T-helper 2 cell treated with Interferon-gamma antibody and Interleukin-4, amounts not matched to agents 5 μg/mL and 100 μg/mL, for 36 hours (primary cell): ENCODE measurements at regions not wholly inside any gene's neighbourhood (a gene's known extent, or its start where the extent isn't known, plus 50 kb on each side); places are given as distances from the start of the nearest gene placed in this dataset.
"Not testable (repeated sequence)": the region's sequence is repeated elsewhere in the genome, so short reads cannot be mapped to it uniquely, and the experiment has no call there.

ENCODE experiments used
- DNase-seq: peaks from one replicate; pipeline ENCODE4 v3.0.0; 2021; ENCODE audit warnings: low spot score
- H3K27ac Mint-ChIP-seq: one replicate; pipeline ENCODE4 v1.8.0; 2021; ENCODE audit warnings: mild to moderate bottlenecking, mixed read lengths
- H3K27me3 Mint-ChIP-seq: one replicate; pipeline ENCODE4 v1.8.0; 2021; ENCODE audit warnings: low read depth, mixed read lengths
- H3K36me3 Mint-ChIP-seq: one replicate; pipeline ENCODE4 v1.8.0; 2021; ENCODE audit warnings: low read depth, mixed read lengths
- H3K4me1 Mint-ChIP-seq: one replicate; pipeline ENCODE4 v1.8.0; 2021; ENCODE audit warnings: low read depth, mixed read lengths
- H3K4me3 Mint-ChIP-seq: one replicate; pipeline ENCODE4 v1.8.0; 2022; ENCODE audit warnings: mild to moderate bottlenecking, moderate library complexity, mixed read lengths
- H3K9me3 Mint-ChIP-seq: one replicate; pipeline ENCODE4 v1.8.0; 2021; ENCODE audit warnings: mixed read lengths

GRCh38 chr14:58987591-58987990, 200.9 kb upstream of the DAAM1 start:
- Mint-ChIP-seq H3K27ac (no peak overlapping the region), H3K9me3 (peaks cover 9% of the 10 kb centered on the region), H3K4me1 (no peaks in the 10 kb centered on the region), H3K4me3 (no peak overlapping the region), H3K36me3 (no peaks in the 10 kb centered on the region), H3K27me3 (no peaks in the 10 kb centered on the region)
- DNase-seq = no peak

- no peak for DNase-seq
- Mint-ChIP-seq H3K36me3 (no peaks in the 10 kb centered on the region), H3K27me3 (no peaks in the 10 kb centered on the region), H3K4me3 (no peak overlapping the region), H3K27ac (no peak overlapping the region), H3K9me3 (peaks cover 9% of the 10 kb centered on the region), H3K4me1 (peaks cover 4% of the 10 kb centered on the region)
Measured at GRCh38 chr14:58992935-58993334, 195.5 kb upstream of the DAAM1 start.

- Mint-ChIP-seq H3K4me1 (peaks cover 4% of the 10 kb centered on the region), H3K4me3 (no peak overlapping the region), H3K9me3 (peaks cover 5% of the 10 kb centered on the region), H3K27ac (no peak overlapping the region), H3K36me3 (no peaks in the 10 kb centered on the region), H3K27me3 (no peaks in the 10 kb centered on the region)
- no peak for DNase-seq
Measured at GRCh38 chr14:58994130-58994529, 194.3 kb upstream of the DAAM1 start.

GRCh38 chr14:59004012-59004411, 184.5 kb upstream of the DAAM1 start:
- H3K9me3 Mint-ChIP-seq = no peaks in the 10 kb centered on the region
- H3K27ac Mint-ChIP-seq = no peak overlapping the region
- no peak for DNase-seq
- H3K4me1 Mint-ChIP-seq = no peaks in the 10 kb centered on the region
- no peak overlapping the region for H3K4me3 Mint-ChIP-seq
- peaks cover 4% of the 10 kb centered on the region for H3K27me3 Mint-ChIP-seq
- no peaks in the 10 kb centered on the region for H3K36me3 Mint-ChIP-seq

- not testable (repeated sequence) for H3K4me1 Mint-ChIP-seq, DNase-seq, H3K36me3 Mint-ChIP-seq, H3K4me3 Mint-ChIP-seq, H3K27ac Mint-ChIP-seq, H3K27me3 Mint-ChIP-seq, H3K9me3 Mint-ChIP-seq
Measured at GRCh38 chr14:59006179-59006578, 182.3 kb upstream of the DAAM1 start.

GRCh38 chr14:59009967-59010366, 178.5 kb upstream of the DAAM1 start:
- H3K27me3 Mint-ChIP-seq = peaks cover 6% of the 10 kb centered on the region
- no peaks in the 10 kb centered on the region for H3K36me3 Mint-ChIP-seq
- peaks cover 7% of the 10 kb centered on the region for H3K9me3 Mint-ChIP-seq
- no peak overlapping the region for H3K27ac Mint-ChIP-seq
- H3K4me3 Mint-ChIP-seq = no peak overlapping the region
- no peaks in the 10 kb centered on the region for H3K4me1 Mint-ChIP-seq
- DNase-seq = no peak

GRCh38 chr14:59013672-59014298, 174.7 kb upstream of the DAAM1 start:
- Mint-ChIP-seq H3K27ac (no peak overlapping the region), H3K4me1 (no peaks in the 10 kb centered on the region), H3K4me3 (no peak overlapping the region), H3K27me3 (peaks cover 2% of the 10 kb centered on the region), H3K9me3 (peaks cover 7% of the 10 kb centered on the region), H3K36me3 (no peaks in the 10 kb centered on the region)
- DNase-seq = no peak

GRCh38 chr14:59015482-59015881, 173.0 kb upstream of the DAAM1 start:
- Mint-ChIP-seq H3K27me3 (no peaks in the 10 kb centered on the region), H3K36me3 (no peaks in the 10 kb centered on the region), H3K4me3 (no peak overlapping the region), H3K27ac (no peak overlapping the region), H3K4me1 (no peaks in the 10 kb centered on the region), H3K9me3 (peaks cover 7% of the 10 kb centered on the region)
- DNase-seq = no peak

- H3K27me3 Mint-ChIP-seq = no peaks in the 10 kb centered on the region
Measured at GRCh38 chr14:59017285-59017965, 171.0 kb upstream of the DAAM1 start.

GRCh38 chr14:59018460-59018859, 170.0 kb upstream of the DAAM1 start:
- no peaks in the 10 kb centered on the region for H3K36me3 Mint-ChIP-seq
- no peak overlapping the region for H3K4me3 Mint-ChIP-seq
- no peaks in the 10 kb centered on the region for H3K27me3 Mint-ChIP-seq
- H3K27ac Mint-ChIP-seq = no peak overlapping the region
- H3K4me1 Mint-ChIP-seq = no peaks in the 10 kb centered on the region
- DNase-seq = no peak
- H3K9me3 Mint-ChIP-seq = no peaks in the 10 kb centered on the region

More at GRCh38 chr14:59017285-59017965, 171.0 kb upstream of the DAAM1 start:
- Mint-ChIP-seq H3K36me3 (no peaks in the 10 kb centered on the region), H3K4me3 (no peak overlapping the region), H3K4me1 (no peaks in the 10 kb centered on the region), H3K27ac (no peak overlapping the region), H3K9me3 (peaks cover 3% of the 10 kb centered on the region)
- no peak for DNase-seq

- H3K27ac Mint-ChIP-seq = no peak overlapping the region
Measured at GRCh38 chr14:59018978-59019377, 169.5 kb upstream of the DAAM1 start.

GRCh38 chr14:59020382-59020781, 168.1 kb upstream of the DAAM1 start:
- Mint-ChIP-seq H3K4me1 (no peaks in the 10 kb centered on the region), H3K9me3 (no peaks in the 10 kb centered on the region), H3K27ac (no peak overlapping the region), H3K4me3 (no peak overlapping the region), H3K36me3 (no peaks in the 10 kb centered on the region), H3K27me3 (peaks cover 4% of the 10 kb centered on the region)
- DNase-seq = no peak

More at GRCh38 chr14:59018978-59019377, 169.5 kb upstream of the DAAM1 start:
- Mint-ChIP-seq H3K27me3 (no peaks in the 10 kb centered on the region), H3K9me3 (no peaks in the 10 kb centered on the region), H3K4me3 (no peak overlapping the region), H3K4me1 (no peaks in the 10 kb centered on the region), H3K36me3 (no peaks in the 10 kb centered on the region)
- DNase-seq = no peak

- DNase-seq = no peak
- H3K36me3 Mint-ChIP-seq = no peaks in the 10 kb centered on the region
- peaks cover 4% of the 10 kb centered on the region for H3K27me3 Mint-ChIP-seq
- no peak overlapping the region for H3K27ac Mint-ChIP-seq
- H3K4me3 Mint-ChIP-seq = no peak overlapping the region
- H3K4me1 Mint-ChIP-seq = no peaks in the 10 kb centered on the region
- H3K9me3 Mint-ChIP-seq = no peaks in the 10 kb centered on the region
Measured at GRCh38 chr14:59022144-59022543, 166.3 kb upstream of the DAAM1 start.

GRCh38 chr14:59026081-59026480, 162.4 kb upstream of the DAAM1 start:
- Mint-ChIP-seq H3K9me3 (no peaks in the 10 kb centered on the region), H3K27me3 (peaks cover 4% of the 10 kb centered on the region), H3K4me1 (peaks cover 2% of the 10 kb centered on the region), H3K27ac (no peak overlapping the region), H3K36me3 (no peaks in the 10 kb centered on the region), H3K4me3 (no peak overlapping the region)
- DNase-seq = no peak

- H3K9me3 Mint-ChIP-seq, H3K27me3 Mint-ChIP-seq, DNase-seq, H3K4me3 Mint-ChIP-seq, H3K36me3 Mint-ChIP-seq, H3K27ac Mint-ChIP-seq, H3K4me1 Mint-ChIP-seq: not testable (repeated sequence)
Measured at GRCh38 chr14:59026640-59027039, 161.8 kb upstream of the DAAM1 start.
